Erythroblast (primary cell): ENCODE measurements at regions not wholly inside any gene's neighbourhood (a gene's known extent, or its start where the extent isn't known, plus 50 kb on each side); places are given as distances from the start of the nearest gene placed in this dataset.

Experiments used
- GATA1 ChIP-seq: IDR thresholded peaks from 2 replicates; pipeline ENCODE4 v1.6.1; 2011; ENCODE audit warnings: low read depth, mild to moderate bottlenecking, control low read depth, low read length, moderate library complexity
- POLR2A ChIP-seq: IDR thresholded peaks from 2 replicates; pipeline ENCODE4 v1.6.1; 2011; ENCODE audit warnings: mild to moderate bottlenecking, low read length

- TF ChIP-seq POLR2A (no peak), GATA1 (no peak)
Measured at GRCh38 chr12:23290627-23291330, 658.7 kb downstream of the SOX5 start.
